SU-DHL-6 (cell line): ENCODE measurements at regions not wholly inside any gene's neighbourhood (a gene's known extent, or its start where the extent isn't known, plus 50 kb on each side); places are given as distances from the start of the nearest gene placed in this dataset.
"Not testable (repeated sequence)": the region's sequence is repeated elsewhere in the genome, so short reads cannot be mapped to it uniquely, and the experiment has no call there.

Source experiments
- H2AFZ ChIP-seq: fragments of 200-600 bp; sonication (generic); 2 replicates; pipeline ENCODE4 v1.6.1; 2014; ENCODE audit warnings: low read depth, mild to moderate bottlenecking, moderate library complexity, mixed read lengths, antibody characterized with exemption, low read length; ENCODE audit not compliant: severe bottlenecking
- H3F3A ChIP-seq: fragments of 200-600 bp; shearing (Covaris generic); 2 replicates; pipeline ENCODE4 v1.6.0; 2016; ENCODE audit warnings: antibody characterized with exemption, mild to moderate bottlenecking; ENCODE audit not compliant: insufficient read depth
- H3K27ac ChIP-seq: fragments of 200-600 bp; sonication (generic); 2 replicates; pipeline ENCODE4 v1.5.1; 2016; ENCODE audit warnings: low read depth, mild to moderate bottlenecking, low read length, moderate library complexity, mixed read lengths
- H3K27me3 ChIP-seq: fragments of 200-600 bp; sonication (generic), shearing (Covaris generic); 2 replicates; pipeline ENCODE4 v1.6.0; 2014; ENCODE audit warnings: mild to moderate bottlenecking, low read length
- H3K36me3 ChIP-seq: fragments of 200-600 bp; sonication (generic); 2 replicates; pipeline ENCODE4 v1.6.1; 2014; ENCODE audit warnings: mild to moderate bottlenecking, low read length, mixed read lengths
- H3K4me2 ChIP-seq: fragments of 300-600, 200-600 bp; shearing (Covaris generic), sonication (generic); 2 replicates; pipeline ENCODE4 v1.6.0; 2014; ENCODE audit warnings: low read length, low read depth, mild to moderate bottlenecking; ENCODE audit not compliant: poor library complexity, severe bottlenecking
- H3K4me3 ChIP-seq: fragments of 200-600 bp; sonication (generic); 2 replicates; pipeline ENCODE4 v1.5.1; 2014; ENCODE audit warnings: antibody characterized with exemption, low read length, mild to moderate bottlenecking, mixed read lengths; ENCODE audit not compliant: insufficient read depth, poor library complexity, severe bottlenecking
- H3K79me2 ChIP-seq: fragments of 200-600 bp; sonication (generic); 2 replicates; pipeline ENCODE4 v1.6.1; 2014; ENCODE audit warnings: mild to moderate bottlenecking, low read length, moderate library complexity; ENCODE audit not compliant: insufficient read depth
- H3K9ac ChIP-seq: fragments of 200-600 bp; sonication (generic); 2 replicates; pipeline ENCODE4 v1.7.0; 2014; ENCODE audit warnings: mild to moderate bottlenecking, low read length
- H3K9me2 ChIP-seq: fragments of 200-600 bp; sonication (generic); replicated peaks from 2 replicates; pipeline ENCODE4 v1.6.1; 2014; ENCODE audit warnings: low read length; ENCODE audit not compliant: insufficient read depth
- H3K9me3 ChIP-seq: fragments of 200-600 bp; sonication (generic); 2 replicates; pipeline ENCODE4 v1.6.1; 2014; ENCODE audit warnings: low read length, mixed read lengths; ENCODE audit not compliant: insufficient read depth
- H4K20me1 ChIP-seq: fragments of 200-600 bp; sonication (generic); 2 replicates; pipeline ENCODE4 v1.6.1; 2014; ENCODE audit warnings: low read depth, mild to moderate bottlenecking, antibody characterized with exemption, low read length, moderate library complexity, mixed read lengths
- CTCF ChIP-seq: fragments of 200-600 bp; sonication (generic); IDR thresholded peaks from one replicate; pipeline ENCODE4 v1.5.1; 2017; ENCODE audit warnings: antibody characterized with exemption, mild to moderate bottlenecking, low read length, moderate library complexity; ENCODE audit not compliant: insufficient read depth, poor library complexity, severe bottlenecking
- EZH2phosphoT487 ChIP-seq: fragments of 200-600 bp; sonication (generic), shearing (Covaris generic); conservative IDR thresholded peaks from 2 replicates; pipeline ENCODE4 v1.6.1; 2018; ENCODE audit warnings: mild to moderate bottlenecking, antibody characterized with exemption, low read length, moderate library complexity, mixed read lengths

DNA sequence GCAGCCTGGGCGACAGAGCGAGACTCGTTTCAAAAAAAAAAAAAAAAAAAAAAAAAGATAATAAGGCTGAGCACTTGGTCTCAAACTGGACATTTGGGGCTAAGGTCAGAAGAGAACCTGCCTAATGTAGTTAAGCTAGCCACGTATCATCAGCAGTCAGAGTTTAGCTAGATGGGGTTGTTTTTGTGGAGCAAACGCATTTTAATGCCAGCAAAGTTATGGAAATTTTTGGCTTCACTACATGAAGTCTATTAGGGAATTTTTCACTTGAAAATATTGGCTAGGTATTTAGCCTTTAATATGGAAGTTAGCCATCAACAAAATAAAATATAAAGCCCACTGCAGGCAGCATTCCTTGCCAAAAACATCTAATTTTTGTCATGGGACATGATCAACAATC is 902.9 kb upstream of the CDH18 start:
- not testable (repeated sequence) for H3K79me2 ChIP-seq, H3K9me2 ChIP-seq, H3K27ac ChIP-seq, H3F3A ChIP-seq, H3K4me3 ChIP-seq, H3K9ac ChIP-seq, H4K20me1 ChIP-seq, H3K9me3 ChIP-seq, H2AFZ ChIP-seq, H3K36me3 ChIP-seq, H3K27me3 ChIP-seq, H3K4me2 ChIP-seq

DNA sequence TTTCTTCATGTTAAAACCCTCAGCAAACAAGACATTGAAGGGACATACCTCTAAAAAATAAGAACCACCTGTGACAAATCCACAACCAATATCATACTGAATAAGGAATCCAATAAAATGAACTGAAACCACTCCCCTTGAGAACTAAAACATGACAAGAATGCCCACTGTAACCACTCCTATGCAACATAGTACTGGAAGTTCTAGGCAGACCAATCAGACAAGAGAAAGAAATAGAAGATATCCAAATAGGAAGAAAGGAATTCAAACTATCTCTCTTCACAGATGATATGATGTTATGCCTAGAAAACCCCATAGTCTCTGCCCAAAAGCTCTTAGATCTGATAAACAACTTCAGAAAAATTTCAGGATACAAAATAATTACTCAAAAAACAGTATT is 887.7 kb upstream of the CDH18 start:
- not testable (repeated sequence) for H2AFZ ChIP-seq, H3K36me3 ChIP-seq, H3K9me2 ChIP-seq, H3K9me3 ChIP-seq, H4K20me1 ChIP-seq, H3F3A ChIP-seq, H3K27me3 ChIP-seq, H3K79me2 ChIP-seq, H3K4me2 ChIP-seq, H3K27ac ChIP-seq, H3K4me3 ChIP-seq, H3K9ac ChIP-seq

- not testable (repeated sequence) for H3K4me2 ChIP-seq, H4K20me1 ChIP-seq, H3K9ac ChIP-seq, H3K9me2 ChIP-seq, H3F3A ChIP-seq, H3K36me3 ChIP-seq, H3K4me3 ChIP-seq, H3K27ac ChIP-seq, H3K79me2 ChIP-seq, H2AFZ ChIP-seq, H3K27me3 ChIP-seq, H3K9me3 ChIP-seq
These were observed 877.9 kb upstream of the CDH18 start for GRCh38 chr5:20865892-20866291.

DNA sequence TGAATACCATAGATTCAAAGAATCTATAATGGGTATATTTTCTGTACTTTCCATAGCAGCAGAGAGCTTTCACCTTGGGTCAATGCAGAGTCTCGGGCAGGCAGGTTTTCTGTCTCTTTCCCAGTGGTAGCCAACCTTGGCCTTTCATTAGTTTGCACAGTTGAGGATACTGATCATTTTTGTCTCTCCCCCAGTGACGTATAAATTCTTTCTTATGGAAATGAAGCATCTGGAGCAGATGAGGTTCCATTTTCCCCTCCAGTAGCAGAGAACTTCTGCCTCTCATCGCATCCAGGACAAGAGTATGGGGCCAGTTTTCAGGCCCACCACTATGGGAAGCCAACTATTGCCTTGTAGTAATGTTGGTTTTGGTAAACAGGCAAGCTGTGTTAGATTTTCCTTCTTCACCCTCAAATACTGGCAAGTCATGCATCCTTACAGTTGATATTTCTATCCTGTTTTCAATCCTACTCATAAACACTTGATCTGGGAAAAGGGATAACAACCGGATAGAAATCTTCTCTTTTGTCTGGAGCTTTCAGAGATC is 845.2 kb upstream of the CDH18 start:
- no peaks in the 10 kb centered on the region for H3K36me3 ChIP-seq
- H2AFZ ChIP-seq: no peak overlapping the region
- no peaks in the 10 kb centered on the region for H4K20me1 ChIP-seq
- H3F3A ChIP-seq: no peaks in the 10 kb centered on the region
- TF ChIP-seq CTCF (no peak), EZH2phosphoT487 (no peak)
- no peak overlapping the region for H3K4me2 ChIP-seq
- H3K79me2 ChIP-seq: no peaks in the 10 kb centered on the region
- no peaks in the 10 kb centered on the region for H3K27me3 ChIP-seq
- no peak overlapping the region for H3K27ac ChIP-seq
- no peaks in the 10 kb centered on the region for H3K9me3 ChIP-seq
- H3K9me2 ChIP-seq: no peaks in the 10 kb centered on the region
- no peak overlapping the region for H3K9ac ChIP-seq
- no peak overlapping the region for H3K4me3 ChIP-seq

GRCh38 chr5:20832204-20833080 is 844.4 kb upstream of the CDH18 start:
- no peak overlapping the region for H3K9ac ChIP-seq
- no peaks in the 10 kb centered on the region for H3K79me2 ChIP-seq
- no peaks in the 10 kb centered on the region for H3F3A ChIP-seq
- no peak overlapping the region for H3K4me2 ChIP-seq
- no peaks in the 10 kb centered on the region for H3K27me3 ChIP-seq
- TF ChIP-seq EZH2phosphoT487 (no peak), CTCF (no peak)
- no peak overlapping the region for H2AFZ ChIP-seq
- no peaks in the 10 kb centered on the region for H3K9me2 ChIP-seq
- H3K9me3 ChIP-seq: no peaks in the 10 kb centered on the region
- H3K4me3 ChIP-seq: no peak overlapping the region
- H3K36me3 ChIP-seq: no peaks in the 10 kb centered on the region
- no peak overlapping the region for H3K27ac ChIP-seq
- no peaks in the 10 kb centered on the region for H4K20me1 ChIP-seq

DNA sequence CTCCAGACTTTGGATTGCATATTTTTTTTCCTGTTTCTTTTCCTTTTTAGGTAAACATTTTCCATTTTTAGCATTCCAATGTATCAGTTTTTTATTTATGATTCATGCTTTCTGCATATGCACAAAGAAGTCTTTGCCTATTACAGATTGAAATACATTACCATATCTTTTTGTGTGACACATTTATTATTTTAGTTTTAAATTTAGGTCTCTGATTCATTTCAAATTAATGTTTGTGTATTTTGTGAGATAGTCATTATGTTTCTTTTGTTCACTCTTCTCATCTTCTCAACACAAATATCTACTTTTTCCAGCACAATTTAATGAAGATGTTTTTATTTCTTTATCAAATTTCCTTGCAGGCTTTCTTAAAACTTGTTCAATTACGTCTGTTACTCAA is 838.0 kb upstream of the CDH18 start:
- H3K9me3 ChIP-seq, H3K36me3 ChIP-seq, H3F3A ChIP-seq, H4K20me1 ChIP-seq, H3K9me2 ChIP-seq, H3K4me3 ChIP-seq, H3K27me3 ChIP-seq, H2AFZ ChIP-seq, H3K4me2 ChIP-seq, H3K79me2 ChIP-seq, H3K9ac ChIP-seq, H3K27ac ChIP-seq: not testable (repeated sequence)
